ENCODE measurements at regions not wholly inside any gene's neighbourhood (a gene's known extent, or its start where the extent isn't known, plus 50 kb on each side); places are given as distances from the start of the nearest gene placed in this dataset.

- no peak for FAIRE-seq
- Histone ChIP-seq H3K4me1 (ENCODE audit: insufficient read depth, low read length) (no peaks in the 10 kb centered on the region), H3K4me3 (replicated peaks in 1 of 3; ENCODE audit: insufficient read depth in 1 of 3, low read depth in 2 of 3, low read length in 3 of 3) (no peak overlapping the region), H4K20me1 (ENCODE audit: insufficient read depth, low read length) (no peaks in the 10 kb centered on the region), H3K9me3 (ENCODE audit: low read length) (no peaks in the 10 kb centered on the region), H3K9ac (ENCODE audit: insufficient read depth, low read depth, low read length) (no peak overlapping the region), H2AFZ (ENCODE audit: low read length) (no peak overlapping the region), H3K36me3 (replicated peaks in 1 of 2; ENCODE audit: control insufficient read depth in 1 of 2, insufficient read depth in 2 of 2, low read length in 2 of 2) (no peaks in the 10 kb centered on the region), H3K4me2 (ENCODE audit: low read depth, low read length) (no peak overlapping the region), H3K27ac (ENCODE audit: extremely low read length, insufficient read depth, low read length) (no peak overlapping the region), H3K79me2 (ENCODE audit: insufficient read depth, low read length) (no peaks in the 10 kb centered on the region), H3K27me3 (ENCODE audit: control insufficient read depth in 1 of 2, insufficient read depth in 2 of 2, low read length in 2 of 2) (0 out of 5 replicates have a peak, but pooled peaks cover 0 to 7% of the 10 kb centered on the region in 2 experiments)
- BruUV-seq (replicated peaks), result no TSS peak
- intact Hi-C loops (cut with micrococcal nuclease; ENCODE audit: unreplicated experiment) (no loop called here), in situ Hi-C loops (cut with HindIII; ENCODE audit: extremely low pct_ligation_motif_present, low pct_unique_long_range_greater_than_20kb) (no loop called here)
- ChIA-PET CTCF (ENCODE audit: low intra/inter-chr PET ratio, low total read pairs) (no interaction called here), POLR2A (no interaction called here)
- no peak for ATAC-seq
- 16% methylated on average over 4 of the region's 4 CpGs for WGBS (ENCODE audit: low lambda C conversion rate)
- TF ChIP-seq ZNF740 (CRISPR knock-in tag; IDR thresholded peaks at IDR 0.05) (no peak), DBP (CRISPR knock-in tag; IDR thresholded peaks at IDR 0.05; ENCODE audit: not compliant biosample characterization) (no peak), SNAPC2 (CRISPR knock-in tag; IDR thresholded peaks at IDR 0.05) (no peak)
- DNase-seq (ENCODE audit: low spot score), result no peak
Measured at GRCh38 chr2:67922080-67922785, 140.6 kb downstream of the C1D start.

GRCh38 chr2:67923696-67924095 is 139.1 kb downstream of the C1D start:
- Histone ChIP-seq H2AFZ (ENCODE audit: low read length) (no peak overlapping the region), H3K27me3 (ENCODE audit: control insufficient read depth in 1 of 2, insufficient read depth in 2 of 2, low read length in 2 of 2) (0 out of 5 replicates have a peak, but pooled peaks cover 0 to 9% of the 10 kb centered on the region in 2 experiments), H4K20me1 (ENCODE audit: insufficient read depth, low read length) (no peaks in the 10 kb centered on the region), H3K4me2 (ENCODE audit: low read depth, low read length) (no peak overlapping the region), H3K27ac (ENCODE audit: extremely low read length, insufficient read depth, low read length) (no peak overlapping the region), H3K9ac (ENCODE audit: insufficient read depth, low read depth, low read length) (no peak overlapping the region), H3K79me2 (ENCODE audit: insufficient read depth, low read length) (no peaks in the 10 kb centered on the region), H3K36me3 (replicated peaks in 1 of 2; ENCODE audit: control insufficient read depth in 1 of 2, insufficient read depth in 2 of 2, low read length in 2 of 2) (no peaks in the 10 kb centered on the region), H3K4me1 (ENCODE audit: insufficient read depth, low read length) (no peaks in the 10 kb centered on the region), H3K9me3 (ENCODE audit: low read length) (no peaks in the 10 kb centered on the region), H3K4me3 (replicated peaks in 1 of 3; ENCODE audit: insufficient read depth in 1 of 3, low read depth in 2 of 3, low read length in 3 of 3) (no peak overlapping the region)
- ATAC-seq, result no peak
- no peak for TF ChIP-seq E2F1 (CRISPR knock-in tag; IDR thresholded peaks at IDR 0.05)
- no peak for DNase-seq (ENCODE audit: low spot score)
- FAIRE-seq, result no peak
- in situ Hi-C loops (cut with HindIII; ENCODE audit: extremely low pct_ligation_motif_present, low pct_unique_long_range_greater_than_20kb) (no loop called here), intact Hi-C loops (cut with micrococcal nuclease; ENCODE audit: unreplicated experiment) (no loop called here)
- CTCF ChIA-PET (ENCODE audit: low intra/inter-chr PET ratio, low total read pairs), result no interaction called here
- POLR2A ChIA-PET, result no interaction called here
- BruUV-seq (replicated peaks), result no TSS peak
- 14% methylated on average over 4 of the region's 4 CpGs for WGBS (ENCODE audit: low lambda C conversion rate)
